ENCODE measurements at regions not wholly inside any gene's neighbourhood (a gene's known extent, or its start where the extent isn't known, plus 50 kb on each side); places are given as distances from the start of the nearest gene placed in this dataset.

DNA sequence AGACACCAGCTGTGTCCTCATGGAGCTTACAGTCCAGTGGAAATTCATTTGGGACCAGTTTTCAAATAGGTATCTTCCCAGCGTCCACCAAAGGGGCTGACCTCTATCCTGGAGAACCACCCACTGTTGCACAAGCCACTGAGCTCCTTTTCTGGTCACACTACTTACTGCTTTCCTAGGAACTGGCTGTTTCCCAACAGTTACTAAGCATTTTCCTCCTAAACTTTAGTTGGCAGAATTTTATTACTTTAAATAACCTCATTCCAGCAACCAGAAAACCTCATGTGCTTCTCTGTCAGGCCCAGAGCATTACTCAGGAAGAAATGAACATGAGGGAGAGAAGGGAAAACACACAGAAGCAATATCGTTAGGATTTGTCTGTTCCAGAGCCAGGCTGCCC is 183.1 kb downstream of the GPAM start:
- no peak for DNase-seq

DNA sequence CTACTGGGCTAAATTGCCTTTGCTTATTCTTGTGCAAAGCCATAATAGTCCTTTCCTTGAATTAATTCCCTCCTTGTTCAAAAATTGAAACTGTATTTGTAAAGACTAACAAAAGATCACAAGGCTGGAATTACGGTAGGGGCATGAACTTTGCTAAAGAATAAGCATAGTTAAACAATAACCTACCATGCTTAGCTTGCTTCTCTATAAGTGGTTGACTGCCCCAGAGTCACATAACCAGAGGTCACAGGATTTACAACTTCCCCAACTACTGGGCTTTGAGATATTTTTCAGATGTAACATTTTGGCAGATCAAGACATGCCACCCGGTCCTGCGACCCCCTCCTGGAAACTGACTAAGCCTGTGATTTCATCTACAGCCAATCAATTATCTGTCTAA is 181.4 kb downstream of the GPAM start:
- no peak for DNase-seq

DNA sequence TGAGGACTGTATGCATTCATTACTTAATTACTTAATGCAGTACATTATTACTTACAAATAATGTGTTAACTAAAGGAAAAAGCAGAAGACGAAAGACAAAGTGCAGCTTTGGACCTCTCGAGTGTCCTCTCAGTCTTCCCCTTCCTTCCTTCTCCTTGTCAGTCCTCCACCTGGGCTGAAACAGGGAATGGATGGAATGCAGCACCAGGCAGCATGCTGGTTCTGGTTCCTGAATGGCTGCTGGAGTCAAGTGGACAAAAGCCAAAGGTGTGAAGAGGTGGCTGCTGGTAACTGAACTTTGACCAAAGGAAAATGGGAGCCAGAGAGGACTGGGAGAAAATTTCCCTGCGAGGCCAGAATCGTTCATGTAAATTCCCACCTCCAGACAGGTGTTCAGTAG is 179.5 kb downstream of the GPAM start:
- DNase-seq, result no peak

DNA sequence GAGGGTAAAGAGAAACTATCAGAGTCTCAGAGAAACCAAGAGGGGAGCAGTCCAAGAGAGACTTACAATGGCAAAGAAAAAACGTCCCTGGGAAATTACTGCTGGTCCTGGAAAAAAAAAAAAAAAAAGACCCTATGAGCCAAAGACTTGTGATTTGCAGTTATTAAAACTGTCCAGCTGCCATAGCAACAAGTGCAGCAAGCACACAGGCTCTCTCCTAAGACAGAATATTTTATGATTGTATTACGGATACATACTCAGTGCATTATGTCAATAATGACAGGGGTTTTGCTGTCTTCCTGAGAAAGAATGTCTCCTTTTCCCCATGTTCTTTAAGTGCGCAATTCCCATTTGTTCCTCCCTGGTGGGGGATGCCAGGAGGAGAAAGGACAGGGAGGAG is 178.5 kb downstream of the GPAM start:
- no peak for DNase-seq

DNA sequence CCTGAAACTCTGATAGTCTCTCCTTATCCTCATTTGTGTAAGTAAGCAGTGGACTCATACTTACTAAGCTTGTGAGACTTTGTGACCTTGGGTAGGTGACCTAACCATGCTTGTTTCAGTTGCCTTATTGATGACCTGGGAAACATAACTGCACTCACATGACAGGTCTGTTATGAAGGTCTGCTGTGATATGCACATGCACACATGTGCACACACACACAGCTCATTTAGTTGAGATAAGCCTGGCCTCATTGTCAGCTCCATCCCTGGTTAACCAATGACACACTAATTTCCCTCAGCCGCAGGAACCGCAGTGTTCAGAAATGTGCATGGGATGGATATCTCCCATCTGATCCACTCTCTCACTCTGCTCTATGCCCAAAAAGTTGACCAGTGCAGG is 177.2 kb downstream of the GPAM start:
- DNase-seq, result no peak

DNA sequence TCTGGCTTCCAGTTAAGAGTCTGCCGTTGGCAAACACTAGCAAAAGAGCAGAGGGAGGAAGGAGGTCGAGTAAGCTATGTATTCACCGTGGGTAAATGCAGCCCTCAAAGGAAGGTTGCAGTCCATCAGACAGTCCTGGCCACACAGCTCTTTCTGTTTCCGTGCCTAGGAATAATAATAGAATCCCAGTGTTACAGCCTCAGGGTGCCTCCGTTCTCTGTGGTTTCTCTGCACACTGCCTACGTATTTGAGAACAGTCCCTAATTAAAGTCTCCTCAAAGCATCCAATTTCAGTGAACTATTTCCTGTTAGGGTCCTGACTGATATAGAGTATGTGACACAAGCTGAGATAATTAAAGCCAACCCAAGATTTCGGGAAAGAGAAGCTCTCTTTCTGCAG is 176.7 kb downstream of the GPAM start:
- DNase-seq, result no peak

DNA sequence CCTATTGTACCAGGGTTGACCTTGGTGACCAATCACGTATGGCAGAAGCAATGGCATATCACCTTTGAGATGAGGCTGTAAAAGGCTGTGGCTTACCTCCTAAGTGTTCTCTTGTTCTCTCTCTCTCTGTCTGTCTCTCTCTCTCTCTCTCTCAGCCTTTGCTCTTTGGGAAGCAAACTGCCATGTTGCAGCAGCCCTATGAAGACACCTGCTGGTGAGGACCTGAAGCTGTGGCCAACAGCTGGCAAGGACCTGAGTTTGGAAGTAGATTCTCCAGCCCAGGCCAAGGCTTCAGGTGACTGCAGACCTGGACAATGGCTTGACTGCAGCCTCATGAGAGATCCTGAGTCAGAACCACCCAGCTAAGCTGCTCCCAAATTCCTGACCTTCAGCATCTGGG is 161.4 kb downstream of the GPAM start:
- no peak for DNase-seq

DNA sequence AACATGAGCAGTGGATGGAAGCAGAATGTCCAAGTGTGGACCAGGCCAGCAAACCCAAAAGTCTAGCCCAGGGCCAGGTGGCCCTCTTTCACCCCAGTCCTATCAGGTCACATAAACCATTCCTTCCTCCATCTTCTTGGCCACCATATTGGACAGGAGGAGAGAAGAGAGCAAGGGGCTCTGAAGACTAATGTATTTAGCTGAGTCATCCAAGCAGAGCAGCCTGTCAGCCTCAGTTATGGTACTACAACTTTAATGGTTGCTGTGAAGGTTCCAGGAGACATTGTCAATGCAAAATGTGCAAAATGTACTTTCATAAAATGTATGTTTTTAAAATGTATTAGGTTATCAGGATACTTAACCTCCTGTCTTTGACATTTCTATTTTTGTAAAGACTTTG is 159.5 kb downstream of the GPAM start:
- no peak for DNase-seq

DNA sequence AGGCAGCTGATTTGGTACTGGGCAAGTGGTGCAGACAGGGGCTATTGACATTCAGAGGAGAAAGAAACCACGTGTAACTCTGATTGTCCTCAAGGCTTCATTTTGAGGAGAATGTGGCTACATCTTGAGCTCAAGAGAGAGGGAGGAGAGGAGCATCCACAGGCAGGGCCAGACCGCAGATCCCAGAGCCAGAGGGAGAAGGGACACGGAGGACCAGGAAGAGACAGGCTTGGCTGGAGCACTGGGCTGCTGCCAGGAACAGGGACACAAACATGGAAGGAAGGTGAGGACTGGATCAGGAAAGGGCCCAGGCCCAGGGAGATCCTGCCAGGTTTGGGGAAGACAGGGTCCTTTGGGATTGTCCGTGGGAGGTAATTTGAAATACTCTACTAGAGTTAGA is 158.3 kb downstream of the GPAM start:
- no peak for DNase-seq

DNA sequence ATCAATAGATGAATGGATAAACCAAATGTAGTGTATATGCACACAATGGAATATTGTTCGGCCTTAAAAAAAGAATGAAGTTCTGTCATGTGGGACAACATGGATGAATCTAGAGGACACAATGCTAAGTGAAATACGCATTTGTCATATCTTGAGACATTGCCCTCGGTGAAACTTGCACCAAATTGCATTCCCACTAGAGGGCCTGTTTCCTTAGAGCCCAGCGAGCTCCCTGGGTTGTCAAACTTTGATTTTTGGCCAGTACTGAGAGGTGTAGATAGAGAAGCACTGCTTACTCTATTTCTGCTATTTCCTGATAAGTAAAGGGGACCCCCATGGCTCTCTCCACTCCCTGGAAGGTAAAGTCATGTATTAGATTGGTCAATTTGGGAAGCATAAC is 157.1 kb downstream of the GPAM start:
- DNase-seq, result no peak

DNA sequence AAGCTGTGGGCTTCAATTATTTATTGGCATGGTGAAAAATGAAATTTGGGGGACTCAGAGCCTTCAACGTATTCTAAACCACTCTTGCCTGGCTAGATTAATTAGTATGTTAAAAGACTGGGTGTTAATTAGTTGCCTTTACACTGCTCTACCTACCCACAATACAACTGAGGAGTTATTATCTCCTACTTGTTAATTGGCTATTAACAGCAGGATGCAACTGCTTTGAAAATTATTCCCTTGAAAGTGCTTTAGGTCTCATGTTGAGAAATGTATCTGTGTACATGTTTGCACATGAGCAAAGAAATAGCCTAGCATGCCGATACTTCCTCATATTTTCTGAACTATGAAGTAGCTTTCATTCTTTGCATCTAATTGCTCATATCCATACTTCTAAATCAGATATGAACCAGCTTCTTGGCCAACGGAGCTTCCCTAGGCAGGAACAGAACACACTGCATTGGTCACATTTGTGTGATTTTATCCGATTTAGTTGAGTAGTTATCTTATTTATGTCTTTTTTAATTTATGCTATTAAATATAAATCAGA is 155.8 kb downstream of the GPAM start:
- no peak for DNase-seq

DNA sequence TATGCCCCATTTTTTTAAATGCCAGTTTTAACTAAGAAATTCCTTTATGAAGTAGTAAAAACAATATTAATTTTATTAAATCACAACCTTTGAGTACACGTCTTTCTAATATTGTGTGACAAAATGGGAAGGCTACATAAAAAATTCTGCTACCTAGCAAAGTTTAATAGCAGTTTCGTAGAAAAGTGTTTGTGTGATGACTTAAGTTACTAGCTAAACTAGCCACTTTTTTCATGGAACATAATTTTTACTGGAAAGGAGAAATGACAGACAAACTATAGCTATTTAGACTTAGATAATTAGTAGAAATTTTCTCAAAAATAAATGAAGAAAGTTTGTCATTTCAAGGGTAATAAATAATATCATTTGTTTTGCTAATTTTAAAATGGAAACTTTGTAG is 153.1 kb downstream of the GPAM start:
- no peak for DNase-seq

DNA sequence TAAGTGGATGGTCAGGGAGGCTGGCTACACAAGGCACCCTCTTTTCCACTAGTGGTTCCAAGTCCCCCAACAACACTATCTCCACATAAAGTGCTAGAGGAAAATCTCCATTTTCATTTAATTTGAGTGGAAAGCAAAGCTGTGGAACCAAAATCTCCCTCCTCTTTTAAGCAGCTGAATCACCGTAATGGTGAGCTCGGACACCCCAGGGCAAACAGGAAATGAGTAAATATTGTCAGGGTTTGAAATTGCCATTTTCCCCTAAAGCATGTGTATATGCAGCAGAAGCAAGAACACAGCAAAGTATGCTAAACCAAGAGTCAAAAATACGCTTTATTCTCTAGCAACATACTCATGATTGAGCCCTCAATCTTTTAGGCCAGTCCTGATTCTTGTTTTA is 143.7 kb downstream of the GPAM start:
- no peak for DNase-seq

DNA sequence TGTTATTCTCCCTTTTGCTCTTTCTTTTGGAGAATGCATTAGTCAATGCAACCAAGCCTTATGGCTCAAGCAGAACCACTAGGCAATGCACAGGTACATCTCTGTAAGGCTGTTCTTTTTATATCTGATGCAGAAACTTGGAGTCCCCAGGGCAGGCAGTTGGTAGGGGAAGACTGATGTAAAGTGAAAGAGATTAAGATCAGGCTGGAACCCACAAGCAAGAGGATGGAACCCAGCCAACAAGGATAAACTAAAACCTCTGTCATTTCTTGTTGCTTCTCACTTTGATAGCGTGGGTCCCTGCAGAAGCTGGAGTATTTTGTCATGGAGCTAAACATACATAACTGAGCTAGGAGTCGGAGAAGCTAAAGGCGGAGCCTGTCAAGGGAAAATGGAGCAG is 142.9 kb downstream of the GPAM start:
- DNase-seq, result no peak

DNA sequence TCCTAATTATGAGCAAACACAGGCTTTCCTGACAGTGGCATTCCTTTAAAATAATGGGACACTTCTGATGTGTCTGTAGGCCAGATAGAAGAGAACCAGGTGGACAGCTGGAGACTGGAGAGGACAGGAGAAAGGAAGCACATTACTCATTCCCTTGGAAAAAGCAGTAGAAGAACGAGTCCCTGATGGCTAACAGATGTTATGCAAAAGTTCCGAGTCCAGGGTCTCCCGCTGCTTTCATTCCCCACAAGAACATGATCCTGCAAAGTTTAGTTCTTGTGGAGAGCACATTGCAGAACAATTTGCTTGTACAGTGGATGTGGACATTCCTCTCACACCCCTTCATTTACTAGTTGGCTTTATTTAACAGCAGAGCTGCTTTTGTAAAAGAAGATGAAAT is 137.6 kb downstream of the GPAM start:
- no peak for DNase-seq

DNA sequence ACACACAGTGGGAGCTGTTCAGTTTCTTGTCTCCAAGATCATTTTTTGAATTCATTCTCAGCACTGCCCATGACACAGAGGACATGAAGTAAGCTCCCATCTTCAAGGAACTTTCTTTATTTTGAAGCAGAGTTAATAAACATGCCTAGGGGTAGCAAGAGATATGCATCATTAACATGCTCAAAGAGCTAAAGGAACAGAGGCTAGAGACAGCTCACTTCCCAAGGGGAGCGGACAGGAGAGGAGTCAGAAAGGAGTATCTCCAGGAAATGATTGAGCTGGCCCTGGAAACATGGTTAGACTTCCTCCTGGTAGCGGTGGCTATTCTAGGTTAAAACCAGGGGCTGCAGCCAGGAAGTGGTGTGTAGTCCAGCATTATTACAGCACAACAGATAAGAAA is 135.9 kb downstream of the GPAM start:
- no peak for DNase-seq

DNA sequence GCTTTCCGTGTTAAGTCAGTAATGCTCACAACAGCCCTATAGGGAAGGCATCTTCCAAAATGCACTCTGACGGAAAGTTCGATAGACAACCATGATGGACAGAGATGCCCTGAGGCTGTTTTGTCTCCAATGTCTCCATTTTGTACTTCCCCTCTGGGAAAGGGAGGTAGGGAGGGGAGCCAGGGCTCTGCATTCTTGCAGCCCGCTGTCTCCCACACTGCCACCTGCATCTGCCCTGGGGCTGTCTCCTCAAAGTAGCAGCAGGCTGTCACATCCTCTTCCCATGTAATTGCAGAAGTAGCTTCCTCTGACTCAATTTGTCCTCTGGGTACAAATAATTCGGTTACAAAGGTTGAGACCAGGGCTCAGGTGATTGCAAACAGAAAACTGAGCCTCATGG is 131.4 kb downstream of the GPAM start:
- no peak for DNase-seq

DNA sequence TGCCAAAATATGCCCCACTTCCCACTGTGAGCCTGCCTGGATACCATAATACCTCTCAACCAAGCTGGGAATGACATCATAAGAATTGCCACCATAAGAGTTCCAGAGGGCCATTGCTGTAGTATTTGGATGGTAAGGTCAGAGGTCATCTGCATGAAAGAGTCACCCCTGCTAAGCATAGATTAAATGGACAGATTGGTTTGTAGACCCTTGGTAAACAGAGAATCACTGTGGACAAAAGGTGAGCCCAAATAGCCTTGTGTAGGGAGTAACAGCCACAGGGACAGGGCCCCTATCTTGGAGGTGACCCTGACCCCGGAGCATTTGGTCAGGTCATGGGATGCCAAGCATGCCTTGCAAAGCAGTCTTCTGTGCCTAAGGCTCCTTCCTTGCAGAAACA is 129.7 kb downstream of the GPAM start:
- no peak for DNase-seq

DNA sequence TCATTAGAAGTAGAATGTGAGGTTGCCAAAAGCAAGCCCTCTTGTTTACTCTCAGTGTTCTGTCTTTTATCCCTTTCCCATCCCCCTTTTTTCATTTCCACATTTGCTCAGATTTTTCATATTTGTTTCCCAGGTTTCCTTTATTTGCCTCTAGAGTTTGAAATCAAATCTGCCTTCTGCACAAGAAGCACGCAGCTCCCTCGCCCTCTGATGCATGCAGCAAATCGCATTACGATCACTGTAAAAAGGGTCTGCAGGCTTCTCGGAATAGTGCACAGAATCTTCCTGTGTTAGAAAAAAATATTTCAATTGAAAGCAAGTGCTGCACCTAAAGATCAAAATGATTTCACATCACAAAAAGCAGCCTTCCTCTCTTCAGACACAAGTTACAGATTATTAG is 129.0 kb downstream of the GPAM start:
- DNase-seq, result no peak

DNA sequence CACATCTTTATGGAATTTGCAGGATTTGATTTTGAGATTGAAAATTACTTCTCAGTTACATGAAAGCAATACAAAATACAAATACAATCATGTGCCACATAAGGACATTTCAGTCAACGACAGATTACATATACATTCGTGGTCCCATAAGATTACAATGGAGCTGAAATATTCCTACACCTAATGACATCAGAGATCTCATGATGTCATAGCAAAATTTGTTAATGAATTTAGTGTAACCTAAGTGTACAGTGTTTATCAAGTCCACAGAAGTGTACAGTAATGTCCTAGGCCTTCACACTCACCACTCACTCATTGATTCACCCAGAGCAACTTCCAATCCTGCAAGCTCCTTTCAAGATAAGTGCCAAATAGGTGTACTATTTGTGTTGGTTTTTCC is 126.5 kb downstream of the GPAM start:
- DNase-seq, result no peak

DNA sequence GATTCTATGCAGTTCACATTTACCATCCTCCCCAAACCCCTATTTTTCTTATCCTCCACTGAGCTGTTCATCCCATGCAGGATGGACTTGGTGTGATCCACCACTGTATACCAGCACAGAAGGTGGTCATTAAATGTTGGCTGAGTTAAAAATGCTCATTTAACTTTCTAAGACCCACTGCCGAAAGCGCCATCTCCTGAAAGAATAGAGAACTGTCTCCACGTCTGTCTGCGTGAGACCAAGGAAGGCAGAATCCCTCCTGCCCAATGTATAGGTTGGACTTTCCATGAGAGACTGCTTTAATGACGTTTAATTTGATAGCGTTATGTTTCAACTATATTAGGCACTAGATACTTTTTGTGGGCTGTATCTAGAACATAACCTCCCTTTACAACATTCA is 124.3 kb downstream of the GPAM start:
- no peak for DNase-seq

DNA sequence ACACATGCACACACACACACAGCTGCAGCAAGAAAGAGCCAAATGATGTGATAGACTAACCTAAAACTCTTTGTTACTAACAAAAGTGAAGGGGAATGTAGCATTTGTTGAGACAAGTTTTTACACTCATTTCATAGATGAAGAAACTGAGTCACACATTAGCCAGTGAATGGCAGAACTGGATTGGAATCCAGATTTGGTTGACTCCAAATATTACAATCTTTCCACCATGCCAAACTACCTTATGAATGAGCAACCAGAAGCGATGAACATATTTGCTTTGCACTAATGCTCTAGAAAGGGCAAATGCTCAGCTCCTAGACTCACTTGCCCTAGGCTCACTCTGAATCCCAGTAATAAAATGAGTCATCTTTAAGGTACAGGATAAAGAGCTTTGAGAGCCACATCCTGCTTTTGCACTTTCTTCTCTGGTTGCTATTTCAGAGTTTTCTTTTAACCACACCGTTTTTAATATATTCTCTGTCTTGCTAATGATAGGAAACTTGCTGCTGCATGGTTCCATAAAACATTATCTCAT is 111.9 kb downstream of the GPAM start:
- DNase-seq, result no peak

DNA sequence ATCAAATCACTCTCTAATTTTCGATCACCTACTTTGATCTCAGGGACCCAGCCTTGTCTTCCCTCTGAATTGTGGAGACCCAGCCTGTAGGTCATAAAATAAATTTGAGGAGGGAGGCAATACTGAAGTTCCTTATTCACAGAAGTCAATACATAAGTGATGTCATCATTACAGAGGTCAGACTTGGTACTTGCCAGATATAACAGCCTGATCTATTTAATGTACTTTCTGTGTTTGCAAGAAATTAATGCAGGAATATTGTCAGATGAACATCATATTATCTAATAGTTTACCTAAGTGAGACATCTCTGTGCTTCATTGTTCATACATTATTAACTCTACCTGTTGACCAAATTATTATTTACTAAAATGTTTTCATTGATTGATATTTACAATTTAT is 105.6 kb downstream of the GPAM start:
- no peak for DNase-seq

DNA sequence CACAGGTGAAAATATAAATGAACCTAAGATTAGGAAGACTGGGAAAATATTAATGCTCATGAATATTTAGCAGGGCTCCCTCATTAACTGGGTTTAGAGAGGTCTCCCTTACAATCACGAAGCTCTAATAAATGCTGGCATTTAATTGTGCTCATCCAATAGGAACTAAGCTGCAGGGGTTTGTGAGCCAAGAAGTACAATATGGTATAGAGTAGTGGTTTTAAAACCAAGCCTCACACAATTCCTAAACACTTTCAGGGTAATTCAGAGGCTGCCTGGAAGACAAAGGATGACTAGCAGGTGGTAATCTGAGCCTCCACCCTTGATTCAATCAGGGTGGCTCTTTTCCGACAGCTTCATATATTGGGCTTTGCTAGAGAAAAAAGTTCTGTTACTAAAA is 103.3 kb downstream of the GPAM start:
- no peak for DNase-seq

DNA sequence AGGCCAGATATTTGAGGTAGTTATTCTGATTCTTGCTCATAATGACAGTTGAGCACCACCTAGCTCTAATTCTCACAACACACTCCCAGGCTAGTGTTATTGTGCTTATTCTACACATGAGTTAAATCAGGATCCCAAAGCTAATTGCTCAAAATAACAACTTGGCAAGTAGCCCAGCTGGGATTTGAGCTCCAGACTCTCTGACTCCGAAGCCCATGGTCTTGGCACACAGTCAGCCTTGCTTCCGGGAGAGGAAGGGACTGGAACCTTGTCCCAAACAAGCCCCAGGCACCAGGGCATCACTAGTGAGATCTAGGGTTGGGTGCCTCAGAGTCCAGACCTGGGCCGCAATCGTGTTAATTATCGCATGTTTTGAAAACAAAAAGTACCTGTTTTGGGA is 101.4 kb downstream of the GPAM start:
- DNase-seq, result no peak

DNA sequence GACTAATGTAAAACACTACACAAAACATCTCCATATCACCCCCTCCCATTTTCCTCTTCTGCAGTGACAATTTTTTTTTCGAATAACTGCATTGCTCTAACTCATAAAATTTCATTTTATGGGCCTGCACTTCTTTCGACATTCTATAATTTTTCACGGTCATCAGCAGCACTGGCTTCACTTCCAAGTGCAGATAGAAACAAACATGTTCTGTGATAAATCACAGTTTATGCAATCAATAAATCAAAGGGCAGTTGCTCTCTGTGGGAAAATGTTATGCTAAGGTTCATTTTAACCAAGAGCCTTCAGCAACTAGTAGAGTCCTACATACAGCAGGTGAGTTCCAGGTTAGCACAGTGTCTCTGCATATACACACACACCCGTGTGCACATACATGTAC is 100.1 kb downstream of the GPAM start:
- no peak for DNase-seq
